Gastrocnemius medialis (tissue), 4 donors: ENCODE measurements at regions not wholly inside any gene's neighbourhood (a gene's known extent, or its start where the extent isn't known, plus 50 kb on each side); places are given as distances from the start of the nearest gene placed in this dataset.

ENCODE experiments used
- POLR2A ChIP-seq, 2 donors: fragments of 450-650 bp; IDR thresholded peaks; one replicate each; pipeline ENCODE4 v1.6.1; 2017; ENCODE audit warnings: antibody characterized with exemption in 2 of 2, mild to moderate bottlenecking in 2 of 2, moderate library complexity in 2 of 2
- TF ChIP-seq, protein P1 (sequence below), 5 experiments: fragments of 450-650 bp in 3 of 5; fragments of 200-600 bp in 2 of 5; sonication (generic) in 2 of 5; IDR thresholded peaks in 4 of 5; conservative IDR thresholded peaks in 1 of 5; 1 replicate in 4 of 5; 2 replicates in 1 of 5; pipeline ENCODE4 v1.5.1; 2016 to 2019; ENCODE audit warnings: antibody characterized with exemption in 5 of 5, mild to moderate bottlenecking in 3 of 5, moderate library complexity in 3 of 5

DNA sequence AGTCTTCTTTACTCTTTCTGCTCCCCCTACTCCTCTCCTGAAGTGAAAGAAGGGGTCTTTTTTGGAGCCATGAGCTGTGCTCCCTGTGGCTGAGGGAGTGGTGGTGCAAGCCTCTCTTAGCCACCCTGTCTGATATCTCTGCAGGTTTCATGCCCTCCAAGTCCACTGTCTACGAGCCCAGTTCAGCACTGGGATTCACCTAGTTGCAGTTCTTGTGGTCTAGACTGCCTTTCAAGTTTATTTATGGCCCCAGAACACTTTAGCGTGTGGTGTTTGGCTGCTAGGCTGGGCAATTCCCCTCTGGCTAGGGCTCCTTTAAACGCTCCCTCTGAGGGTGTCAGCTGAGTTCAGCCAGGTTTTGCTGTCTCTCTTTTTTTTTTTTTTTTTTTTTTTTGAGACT is 908.6 kb downstream of the TRHDE start:
- TF ChIP-seq, protein P1, sequence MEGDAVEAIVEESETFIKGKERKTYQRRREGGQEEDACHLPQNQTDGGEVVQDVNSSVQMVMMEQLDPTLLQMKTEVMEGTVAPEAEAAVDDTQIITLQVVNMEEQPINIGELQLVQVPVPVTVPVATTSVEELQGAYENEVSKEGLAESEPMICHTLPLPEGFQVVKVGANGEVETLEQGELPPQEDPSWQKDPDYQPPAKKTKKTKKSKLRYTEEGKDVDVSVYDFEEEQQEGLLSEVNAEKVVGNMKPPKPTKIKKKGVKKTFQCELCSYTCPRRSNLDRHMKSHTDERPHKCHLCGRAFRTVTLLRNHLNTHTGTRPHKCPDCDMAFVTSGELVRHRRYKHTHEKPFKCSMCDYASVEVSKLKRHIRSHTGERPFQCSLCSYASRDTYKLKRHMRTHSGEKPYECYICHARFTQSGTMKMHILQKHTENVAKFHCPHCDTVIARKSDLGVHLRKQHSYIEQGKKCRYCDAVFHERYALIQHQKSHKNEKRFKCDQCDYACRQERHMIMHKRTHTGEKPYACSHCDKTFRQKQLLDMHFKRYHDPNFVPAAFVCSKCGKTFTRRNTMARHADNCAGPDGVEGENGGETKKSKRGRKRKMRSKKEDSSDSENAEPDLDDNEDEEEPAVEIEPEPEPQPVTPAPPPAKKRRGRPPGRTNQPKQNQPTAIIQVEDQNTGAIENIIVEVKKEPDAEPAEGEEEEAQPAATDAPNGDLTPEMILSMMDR (IDR thresholded peaks at IDR 0.05 in 4 of 5, conservative IDR thresholded peaks at IDR 0.05 in 1 of 5), result no peak
- no peak for TF ChIP-seq POLR2A (IDR thresholded peaks at IDR 0.05)
